Activated CD4-positive, alpha-beta T cell treated with anti-CD3 and anti-CD28 coated beads for 36 hours (primary cell): ENCODE measurements at regions not wholly inside any gene's neighbourhood (a gene's known extent, or its start where the extent isn't known, plus 50 kb on each side); places are given as distances from the start of the nearest gene placed in this dataset.

Experiments
- ATAC-seq: fragments of 200-7000 bp; cut with Tn5 transposase; one replicate; pipeline ENCODE4 v1.10.0; 2021; ENCODE audit warnings: mild to moderate bottlenecking, moderate library complexity
- CTCF ChIA-PET: fragments of 350-600 bp; sonication (Branson Sonifier 250); formaldehyde crosslinking; loops from one replicate; lab custom pipeline; 2021; ENCODE audit warnings: antibody characterized with exemption; lab: Charles Lee
- POLR2A ChIA-PET: fragments of 350-600 bp; sonication (Branson Sonifier 250); formaldehyde crosslinking; loops from one replicate; lab custom pipeline; 2021; ENCODE audit warnings: antibody characterized with exemption, inconsistent platforms; lab: Charles Lee
- DNase-seq: peaks from one replicate; pipeline ENCODE4 v3.0.0-alpha.2; 2020
- H3K27ac Mint-ChIP-seq: one replicate; pipeline ENCODE4 v1.8.0; 2021; ENCODE audit warnings: mixed read lengths
- H3K27me3 Mint-ChIP-seq: one replicate; pipeline ENCODE4 v1.8.0; 2021; ENCODE audit warnings: mixed read lengths
- H3K36me3 Mint-ChIP-seq: one replicate; pipeline ENCODE4 v1.8.0; 2021; ENCODE audit warnings: low read depth, mixed read lengths
- H3K4me1 Mint-ChIP-seq: one replicate; pipeline ENCODE4 v1.8.0; 2021; ENCODE audit warnings: mixed read lengths
- H3K4me3 Mint-ChIP-seq: one replicate; pipeline ENCODE4 v1.8.0; 2021; ENCODE audit warnings: mild to moderate bottlenecking, moderate library complexity, mixed read lengths
- H3K9me3 Mint-ChIP-seq: one replicate; pipeline ENCODE4 v1.8.0; 2021; ENCODE audit warnings: low read depth, mixed read lengths
- intact Hi-C, 2 experiments: fragments of 100-400 bp; cut with DNase I in 1 of 2; cut with micrococcal nuclease in 1 of 2; formaldehyde crosslinking; loops; one replicate each; pipeline versions ENCODE4 v1.14.2 to v1.15.1; 2022 to 2024; cut with DNase I, micrococcal nuclease

DNA sequence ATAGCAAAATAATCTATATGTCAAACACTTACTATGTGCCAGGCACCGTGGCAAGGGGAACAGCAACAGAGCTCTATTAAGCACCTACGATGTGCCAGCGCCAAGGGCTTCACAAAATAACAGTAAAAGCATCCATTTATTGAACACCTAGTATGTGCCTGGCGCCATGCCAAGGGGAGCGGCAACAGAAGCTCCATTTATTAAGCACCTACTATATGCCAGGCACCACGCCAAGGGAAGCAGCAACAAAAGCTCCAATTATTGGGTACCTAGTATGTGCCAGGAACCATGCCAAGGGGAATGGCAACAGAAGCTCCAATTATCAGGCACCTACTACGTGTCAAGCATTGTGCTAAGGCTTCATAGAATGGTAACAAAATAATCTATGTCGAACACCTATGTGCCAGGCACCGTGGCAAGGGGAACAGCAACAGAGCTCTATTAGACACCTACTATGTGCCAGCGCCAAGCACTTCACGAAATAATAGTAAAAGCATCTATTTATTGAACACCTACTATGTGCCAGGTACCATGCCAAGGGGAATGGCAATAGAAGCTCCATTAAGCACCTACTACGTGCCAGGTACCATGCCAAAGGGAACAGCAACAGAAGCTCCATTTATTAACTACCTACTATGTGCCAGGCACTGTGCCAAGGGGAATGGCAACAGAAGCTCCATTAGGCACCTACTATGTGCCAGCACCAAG lies 107.7 kb downstream of the PTPRS start:
- Mint-ChIP-seq H3K27me3 (peaks cover 12% of the 10 kb centered on the region), H3K27ac (no peak overlapping the region), H3K9me3 (no peaks in the 10 kb centered on the region), H3K4me3 (no peak overlapping the region), H3K4me1 (no peaks in the 10 kb centered on the region), H3K36me3 (no peaks in the 10 kb centered on the region)
- CTCF ChIA-PET, result interaction anchor here (0.5 to 0.7 kb wide), 2 partner anchors 38 to 230 kb away, joined by 3 read pairs; no protein-coding TSS in a partner anchor
- POLR2A ChIA-PET, result no interaction called here
- ATAC-seq, result no peak
- no peak for DNase-seq
- intact Hi-C loops, result no loop called here

DNA sequence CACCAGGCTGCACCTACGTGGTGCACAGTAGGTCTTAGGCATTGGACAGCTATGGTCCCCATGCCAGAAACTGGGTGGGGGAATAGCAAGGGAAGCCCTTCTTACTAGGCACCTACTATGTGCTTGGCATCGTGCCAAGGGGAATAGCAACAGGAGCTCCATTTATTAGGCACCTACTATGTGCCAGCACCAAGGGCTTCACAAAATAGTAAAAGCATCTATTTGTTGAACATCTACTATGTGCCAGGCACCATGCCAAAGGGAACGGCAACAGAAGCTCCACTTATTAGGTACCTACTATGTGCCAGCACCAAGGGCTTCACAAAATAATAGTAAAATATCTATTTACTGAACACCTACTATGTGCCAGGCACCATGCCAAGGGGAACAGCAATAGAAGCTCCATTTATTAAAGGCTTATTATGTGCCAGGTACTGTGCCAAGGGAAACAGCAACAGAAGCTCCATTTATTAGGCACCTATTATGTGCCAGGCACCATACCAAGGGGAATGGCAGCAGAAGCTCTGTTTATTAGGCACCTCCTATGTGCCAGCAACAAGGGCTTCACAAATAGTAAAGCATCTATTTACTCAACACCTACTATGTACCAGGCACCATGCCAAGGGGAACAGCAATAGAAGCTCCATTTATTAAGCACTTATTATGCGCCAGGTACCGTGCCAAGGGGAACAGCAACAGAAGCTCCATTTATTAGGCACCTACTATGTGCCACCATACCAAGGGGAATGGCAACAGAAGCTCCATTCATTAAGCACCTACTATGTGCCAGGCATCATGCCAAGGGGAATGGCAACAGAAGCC lies 108.5 kb downstream of the PTPRS start:
- Mint-ChIP-seq H3K4me3 (no peak overlapping the region), H3K27ac (no peak overlapping the region), H3K27me3 (peaks cover 17% of the 10 kb centered on the region), H3K9me3 (no peaks in the 10 kb centered on the region), H3K4me1 (no peaks in the 10 kb centered on the region), H3K36me3 (no peaks in the 10 kb centered on the region)
- intact Hi-C loops, result no loop called here
- DNase-seq (no peak), ATAC-seq (no peak)
- POLR2A ChIA-PET, result no interaction called here
- CTCF ChIA-PET, result no interaction called here

- no peak overlapping the region for H3K4me3 Mint-ChIP-seq
- no peaks in the 10 kb centered on the region for H3K4me1 Mint-ChIP-seq
- no peaks in the 10 kb centered on the region for H3K9me3 Mint-ChIP-seq
- intact Hi-C loops, result no loop called here
- ChIA-PET CTCF (interaction anchor here (1.0 kb wide), 1 partner anchor 110 kb away, joined by 3 read pairs; no protein-coding TSS in a partner anchor), POLR2A (no interaction called here)
- no peaks in the 10 kb centered on the region for H3K36me3 Mint-ChIP-seq
- peaks cover 18% of the 10 kb centered on the region for H3K27me3 Mint-ChIP-seq
- ATAC-seq, result no peak
- no peak overlapping the region for H3K27ac Mint-ChIP-seq
- no peak for DNase-seq
Observed at GRCh38 chr19:5230730-5231555, 109.7 kb downstream of the PTPRS start.

DNA sequence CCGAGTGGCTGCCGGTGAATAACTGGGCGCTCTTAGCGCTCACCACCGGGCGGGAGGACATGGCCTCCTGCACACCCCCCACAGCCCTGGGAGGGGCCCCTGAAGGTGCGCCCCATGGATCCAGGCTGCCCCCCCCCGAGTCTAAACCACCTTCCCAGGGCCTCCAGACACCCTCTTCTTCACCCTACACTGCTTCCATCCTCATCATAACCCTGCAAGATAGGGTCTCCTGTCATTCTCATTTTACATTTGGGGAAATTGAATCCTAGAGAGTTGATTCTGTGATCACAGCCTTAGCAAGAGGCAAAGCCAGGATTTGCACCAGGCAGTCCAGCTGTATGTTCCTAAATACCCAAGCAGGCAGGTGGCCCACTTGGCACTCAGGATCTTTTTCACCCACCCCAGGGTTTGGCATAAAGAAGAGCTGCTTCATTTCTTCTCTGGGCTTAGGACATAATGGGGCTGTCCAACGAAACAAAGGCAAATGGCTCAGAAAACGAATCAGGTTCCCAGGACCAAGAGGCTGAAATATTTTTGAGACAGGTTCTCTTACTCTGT lies 110.8 kb downstream of the PTPRS start:
- POLR2A ChIA-PET, result interaction anchor here (0.6 kb wide), 1 partner anchor 613 kb away, joined by 9 read pairs; no protein-coding TSS in a partner anchor
- Mint-ChIP-seq H3K36me3 (no peaks in the 10 kb centered on the region), H3K4me3 (no peak overlapping the region), H3K9me3 (no peaks in the 10 kb centered on the region), H3K27me3 (peaks cover 18% of the 10 kb centered on the region), H3K27ac (no peak overlapping the region), H3K4me1 (no peaks in the 10 kb centered on the region)
- intact Hi-C loops, result loop anchor here in 1 of 2 experiments (10.0 kb wide), 1 partner anchor 345 kb away; no protein-coding TSS in a partner anchor
- CTCF ChIA-PET, result interaction anchor here (1.0 kb wide), 1 partner anchor 111 kb away, joined by 3 read pairs; no protein-coding TSS in a partner anchor
- ATAC-seq, result no peak
- DNase-seq, result no peak

GRCh38 chr19:5228932-5229777 lies 111.5 kb downstream of the PTPRS start:
- ATAC-seq (no peak), DNase-seq (no peak)
- Mint-ChIP-seq H3K36me3 (no peaks in the 10 kb centered on the region), H3K4me3 (no peak overlapping the region), H3K27me3 (peaks cover 18% of the 10 kb centered on the region), H3K27ac (no peak overlapping the region), H3K4me1 (no peaks in the 10 kb centered on the region), H3K9me3 (no peaks in the 10 kb centered on the region)
- CTCF ChIA-PET, result interaction anchor here (1.0 kb wide), 1 partner anchor 112 kb away, joined by 3 read pairs; no protein-coding TSS in a partner anchor
- POLR2A ChIA-PET, result no interaction called here
- intact Hi-C loops, result loop anchor here in 1 of 2 experiments (10.0 kb wide), 1 partner anchor 346 kb away; no protein-coding TSS in a partner anchor

- peaks cover 18% of the 10 kb centered on the region for H3K27me3 Mint-ChIP-seq
- ATAC-seq (no peak), DNase-seq (no peak)
- no peak overlapping the region for H3K27ac Mint-ChIP-seq
- no peaks in the 10 kb centered on the region for H3K36me3 Mint-ChIP-seq
- no peak overlapping the region for H3K4me3 Mint-ChIP-seq
- intact Hi-C loops, result loop anchor here in 1 of 2 experiments (10.0 kb wide), 1 partner anchor 346 kb away; no protein-coding TSS in a partner anchor
- H3K9me3 Mint-ChIP-seq, result no peaks in the 10 kb centered on the region
- CTCF ChIA-PET, result no interaction called here
- no peaks in the 10 kb centered on the region for H3K4me1 Mint-ChIP-seq
- POLR2A ChIA-PET, result no interaction called here
Observed at GRCh38 chr19:5228490-5228889, 112.1 kb downstream of the PTPRS start.

- no peaks in the 10 kb centered on the region for H3K36me3 Mint-ChIP-seq
- POLR2A ChIA-PET, result no interaction called here
- ATAC-seq (peak; percentile 26), DNase-seq (peak; percentile 51)
- intact Hi-C loops, result loop anchor here in 1 of 2 experiments (10.0 kb wide), 1 partner anchor 349 kb away; no protein-coding TSS in a partner anchor
- H3K27ac Mint-ChIP-seq, result no peak overlapping the region
- peaks cover 18% of the 10 kb centered on the region for H3K27me3 Mint-ChIP-seq
- H3K4me3 Mint-ChIP-seq, result no peak overlapping the region
- H3K4me1 Mint-ChIP-seq, result no peaks in the 10 kb centered on the region
- CTCF ChIA-PET, result no interaction called here
- H3K9me3 Mint-ChIP-seq, result no peaks in the 10 kb centered on the region
Observed at GRCh38 chr19:5225486-5226345, 114.9 kb downstream of the PTPRS start.

- intact Hi-C loops, result loop anchor here in 1 of 2 experiments (10.0 kb wide), 1 partner anchor 350 kb away; no protein-coding TSS in a partner anchor
- no peak for ATAC-seq
- Mint-ChIP-seq H3K27me3 (peaks cover 13% of the 10 kb centered on the region), H3K4me1 (no peaks in the 10 kb centered on the region), H3K27ac (no peak overlapping the region), H3K9me3 (no peaks in the 10 kb centered on the region), H3K4me3 (no peak overlapping the region), H3K36me3 (no peaks in the 10 kb centered on the region)
- no peak for DNase-seq
- CTCF ChIA-PET, result interaction anchor here (0.9 kb wide), 1 partner anchor 144 kb away, joined by 3 read pairs; no protein-coding TSS in a partner anchor
- POLR2A ChIA-PET, result no interaction called here
Observed at GRCh38 chr19:5224480-5224879, 116.1 kb downstream of the PTPRS start.

DNA sequence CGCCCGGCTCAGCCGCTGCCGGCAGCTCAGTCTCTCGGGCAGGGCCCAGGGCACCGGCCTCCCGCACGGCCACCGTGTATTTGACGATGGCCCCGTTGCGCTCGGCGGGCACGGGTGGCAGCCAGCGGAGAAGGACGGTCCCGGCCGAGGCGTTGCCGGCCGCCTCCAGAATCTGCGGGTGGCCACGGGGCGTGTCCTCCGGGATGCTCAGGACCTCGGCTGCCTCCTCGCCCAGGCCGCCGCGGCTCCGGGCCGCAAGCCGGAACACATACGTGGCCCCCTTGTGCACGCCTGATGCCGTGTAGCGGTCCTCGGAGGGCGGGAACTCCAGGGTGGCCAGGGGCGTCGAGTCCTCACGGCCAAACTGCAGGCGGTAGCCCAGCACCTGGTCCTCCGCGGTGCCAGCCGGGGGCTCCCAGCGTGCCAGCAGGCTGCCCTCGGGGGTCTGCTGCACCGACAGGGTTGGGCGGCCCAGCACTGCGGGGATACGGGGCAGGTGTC lies 117.7 kb downstream of the PTPRS start:
- no peak overlapping the region for H3K4me3 Mint-ChIP-seq
- no peak overlapping the region for H3K27ac Mint-ChIP-seq
- H3K36me3 Mint-ChIP-seq, result no peaks in the 10 kb centered on the region
- H3K27me3 Mint-ChIP-seq, result peaks cover 6% of the 10 kb centered on the region
- POLR2A ChIA-PET, result no interaction called here
- DNase-seq, result no peak
- H3K4me1 Mint-ChIP-seq, result no peaks in the 10 kb centered on the region
- no peaks in the 10 kb centered on the region for H3K9me3 Mint-ChIP-seq
- intact Hi-C loops, result loop anchor here in 1 of 2 experiments (10.0 kb wide), 1 partner anchor 352 kb away; no protein-coding TSS in a partner anchor
- no peak for ATAC-seq
- CTCF ChIA-PET, result no interaction called here
